Neuronal stem cell (in vitro differentiated cells): ENCODE measurements at regions not wholly inside any gene's neighbourhood (a gene's known extent, or its start where the extent isn't known, plus 50 kb on each side); places are given as distances from the start of the nearest gene placed in this dataset.

Experiments
- DNase-seq: peaks from one replicate; pipeline ENCODE4 v3.0.0-alpha.2; 2013; ENCODE audit warnings: low spot score
- H2AFZ ChIP-seq: one replicate; pipeline ENCODE4 v1.6.1; 2013; ENCODE audit warnings: mild to moderate bottlenecking, low read length, inconsistent platforms
- H2AK5ac ChIP-seq: 2 replicates; pipeline ENCODE4 v1.6.1; 2013; ENCODE audit warnings: low read depth, mild to moderate bottlenecking, inconsistent platforms, low read length, moderate library complexity, mixed read lengths
- H2BK120ac ChIP-seq: 2 replicates; pipeline ENCODE4 v1.6.1; 2013; ENCODE audit warnings: low read depth, mild to moderate bottlenecking, inconsistent platforms, low read length, moderate library complexity, mixed read lengths
- H2BK12ac ChIP-seq: one replicate; pipeline ENCODE4 v1.6.1; 2013; ENCODE audit warnings: low read length, inconsistent platforms
- H2BK15ac ChIP-seq: 2 replicates; pipeline ENCODE4 v1.6.1; 2013; ENCODE audit warnings: mild to moderate bottlenecking, low read length, inconsistent platforms, mixed read lengths
- H2BK5ac ChIP-seq: one replicate; pipeline ENCODE4 v1.6.1; 2013; ENCODE audit warnings: inconsistent platforms, mild to moderate bottlenecking, low read length, moderate library complexity
- H3K14ac ChIP-seq: one replicate; pipeline ENCODE4 v1.6.1; 2013; ENCODE audit warnings: low read length, inconsistent platforms
- H3K18ac ChIP-seq: 2 replicates; pipeline ENCODE4 v1.6.1; 2013; ENCODE audit warnings: low read length, inconsistent platforms
- H3K23ac ChIP-seq: 2 replicates; pipeline ENCODE4 v1.6.1; 2013; ENCODE audit warnings: low read depth, mild to moderate bottlenecking, mixed read lengths, low read length, inconsistent platforms; ENCODE audit not compliant: poor library complexity
- H3K27ac ChIP-seq: replicated peaks from 3 replicates; pipeline ENCODE4 v1.5.1; 2013; ENCODE audit warnings: low read length, inconsistent platforms
- H3K27me3 ChIP-seq, 3 experiments: 2 replicates each; pipeline ENCODE4 v1.6.1; 2013; ENCODE audit warnings: low read length in 3 of 3, mild to moderate bottlenecking in 2 of 3, inconsistent platforms in 1 of 3, low read depth in 1 of 3, mixed read lengths in 1 of 3, moderate library complexity in 1 of 3; ENCODE audit not compliant: control insufficient read depth in 3 of 3, insufficient read depth in 3 of 3
- H3K36me3 ChIP-seq, 2 donors: replicated peaks in 1 of 2; 2 replicates each; pipeline ENCODE4 v1.6.1; 2013; ENCODE audit warnings: low read length in 2 of 2; ENCODE audit not compliant: control insufficient read depth in 2 of 2, insufficient read depth in 2 of 2
- H3K4ac ChIP-seq: 2 replicates; pipeline ENCODE4 v1.6.1; 2013; ENCODE audit warnings: inconsistent platforms, mild to moderate bottlenecking, low read length, moderate library complexity
- H3K4me1 ChIP-seq, 2 donors: 1 replicate in 1 of 2; 2 replicates in 1 of 2; pipeline ENCODE4 v1.6.1; 2013; ENCODE audit warnings: low read length in 2 of 2, low read depth in 1 of 2; ENCODE audit not compliant: control insufficient read depth in 2 of 2, insufficient read depth in 1 of 2
- H3K4me2 ChIP-seq: one replicate; pipeline ENCODE4 v1.6.1; 2013; ENCODE audit warnings: mild to moderate bottlenecking, low read length, inconsistent platforms; ENCODE audit not compliant: insufficient read depth, poor library complexity, severe bottlenecking
- H3K4me3 ChIP-seq, 2 donors: 2 replicates each; pipeline ENCODE4 v1.5.1; 2013; ENCODE audit warnings: low read length in 2 of 2, mild to moderate bottlenecking in 2 of 2, inconsistent platforms in 1 of 2, moderate library complexity in 1 of 2
- H3K79me1 ChIP-seq: one replicate; pipeline ENCODE4 v1.6.1; 2013; ENCODE audit warnings: low read depth, mild to moderate bottlenecking, inconsistent platforms, low read length, moderate library complexity
- H3K9ac ChIP-seq: one replicate; pipeline ENCODE4 v1.6.1; 2013; ENCODE audit warnings: mild to moderate bottlenecking, low read depth, low read length, inconsistent platforms; ENCODE audit not compliant: poor library complexity
- H3K9me3 ChIP-seq, 2 donors: replicated peaks in 1 of 2; 2 replicates each; pipeline versions ENCODE3 to v1.6.1; 2013; ENCODE audit warnings: low read length in 2 of 2, mild to moderate bottlenecking in 2 of 2, inconsistent platforms in 1 of 2, low read depth in 1 of 2, mixed read lengths in 1 of 2, moderate library complexity in 1 of 2; ENCODE audit not compliant: control insufficient read depth in 2 of 2, insufficient read depth in 1 of 2
- H4K8ac ChIP-seq: one replicate; pipeline ENCODE4 v1.6.1; 2013; ENCODE audit warnings: low read depth, mild to moderate bottlenecking, inconsistent platforms, low read length, moderate library complexity
- H4K91ac ChIP-seq: one replicate; pipeline ENCODE4 v1.6.1; 2013; ENCODE audit warnings: low read length, low read depth, mild to moderate bottlenecking, inconsistent platforms; ENCODE audit not compliant: poor library complexity
- WGBS, 2 donors: extraction: QIAGEN DNeasy Blood & Tissue Kit; methylation state at CpG; one replicate each; pipeline ENCODE4 v1.1.7; 2013; ENCODE audit warnings: missing lambda C conversion rate in 2 of 2, mixed read lengths in 1 of 2; ENCODE audit not compliant: insufficient read length in 2 of 2, insufficient replicate concordance in 1 of 2; ENCODE audit errors: extremely low coverage in 2 of 2; 5-methylcytosine and 5-hydroxymethylcytosine counted together

GRCh38 chr2:189360861-189361260 lies 80.4 kb upstream of the WDR75 start:
- Histone ChIP-seq H3K79me1 (no peaks in the 10 kb centered on the region), H3K4me1 (peaks cover 0 to 3% of the 10 kb centered on the region in 2 donors), H3K4me2 (no peak overlapping the region), H3K14ac (no peak overlapping the region), H3K27ac (no peak overlapping the region), H3K4ac (no peak overlapping the region), H4K91ac (no peak overlapping the region), H3K23ac (no peak overlapping the region), H2BK12ac (no peak overlapping the region), H3K18ac (no peak overlapping the region), H2BK120ac (no peak overlapping the region), H4K8ac (no peak overlapping the region), H3K9me3 (no peaks in the 10 kb centered on the region), H2AFZ (peak overlapping the region; percentile 46), H3K27me3 (no peaks in the 10 kb centered on the region), H3K36me3 (no peaks in the 10 kb centered on the region), H2BK15ac (no peak overlapping the region), H3K9ac (no peak overlapping the region), H2BK5ac (no peak overlapping the region), H3K4me3 (no peak overlapping the region), H2AK5ac (no peak overlapping the region)
- DNase-seq, result no peak
- WGBS, 2 donors, result no CpG with 5 or more reads among the region's 1 CpG

GRCh38 chr2:189362283-189362682 lies 79.0 kb upstream of the WDR75 start:
- no peak overlapping the region for H3K4me2 ChIP-seq
- no peak overlapping the region for H3K4ac ChIP-seq
- no peak overlapping the region for H2BK120ac ChIP-seq
- H3K4me3 ChIP-seq, result no peak overlapping the region
- no peaks in the 10 kb centered on the region for H3K27me3 ChIP-seq
- H2AFZ ChIP-seq, result no peak overlapping the region
- H3K23ac ChIP-seq, result no peak overlapping the region
- no peak overlapping the region for H3K18ac ChIP-seq
- H3K14ac ChIP-seq, result no peak overlapping the region
- H2AK5ac ChIP-seq, result no peak overlapping the region
- no peak overlapping the region for H2BK12ac ChIP-seq
- no peak overlapping the region for H4K8ac ChIP-seq
- no peak overlapping the region for H3K9ac ChIP-seq
- DNase-seq, result no peak
- H4K91ac ChIP-seq, result no peak overlapping the region
- H3K4me1 ChIP-seq, result peaks cover 3% of the 10 kb centered on the region in 2 donors
- H2BK5ac ChIP-seq, result no peak overlapping the region
- H3K36me3 ChIP-seq, result no peaks in the 10 kb centered on the region
- no peaks in the 10 kb centered on the region for H3K79me1 ChIP-seq
- no peak overlapping the region for H3K27ac ChIP-seq
- H2BK15ac ChIP-seq, result no peak overlapping the region
- H3K9me3 ChIP-seq, result no peaks in the 10 kb centered on the region

- DNase-seq, result no peak
- Histone ChIP-seq H3K9ac (no peak overlapping the region), H2BK15ac (no peak overlapping the region), H2BK12ac (no peak overlapping the region), H3K27me3 (no peaks in the 10 kb centered on the region), H2AK5ac (no peak overlapping the region), H3K27ac (no peak overlapping the region), H2BK120ac (no peak overlapping the region), H3K36me3 (no peaks in the 10 kb centered on the region), H3K14ac (no peak overlapping the region), H4K8ac (no peak overlapping the region), H3K18ac (no peak overlapping the region), H3K23ac (no peak overlapping the region), H2BK5ac (no peak overlapping the region), H3K4me3 (no peak overlapping the region), H4K91ac (no peak overlapping the region), H3K79me1 (no peaks in the 10 kb centered on the region), H3K9me3 (no peaks in the 10 kb centered on the region), H3K4me1 (peaks cover 3% of the 10 kb centered on the region in 2 donors), H2AFZ (no peak overlapping the region), H3K4me2 (no peak overlapping the region), H3K4ac (no peak overlapping the region)
- 100% methylated on average over 1 of the region's 2 CpGs; no CpG with 5 or more reads in 1 of the 2 donors for WGBS, 2 donors
Measured at GRCh38 chr2:189363559-189363958, 77.7 kb upstream of the WDR75 start.

GRCh38 chr2:189364607-189365006 lies 76.7 kb upstream of the WDR75 start:
- Histone ChIP-seq H3K9ac (no peak overlapping the region), H3K18ac (no peak overlapping the region), H4K91ac (no peak overlapping the region), H2BK120ac (no peak overlapping the region), H3K36me3 (no peaks in the 10 kb centered on the region), H3K4me3 (no peak overlapping the region), H4K8ac (no peak overlapping the region), H3K79me1 (no peaks in the 10 kb centered on the region), H2BK12ac (no peak overlapping the region), H3K9me3 (no peaks in the 10 kb centered on the region), H3K14ac (no peak overlapping the region), H3K4ac (no peak overlapping the region), H2BK5ac (no peak overlapping the region), H3K23ac (no peak overlapping the region), H3K27me3 (no peaks in the 10 kb centered on the region), H2BK15ac (no peak overlapping the region), H3K27ac (no peak overlapping the region), H3K4me1 (peaks cover 3% of the 10 kb centered on the region in 2 donors), H2AK5ac (no peak overlapping the region), H2AFZ (no peak overlapping the region), H3K4me2 (no peak overlapping the region)
- WGBS, 2 donors, result no CpG with 5 or more reads among the region's 3 CpGs
- DNase-seq, result no peak
